Stimulated activated CD8-positive, alpha-beta memory T cell treated with anti-CD3 and anti-CD28 coated beads, Interleukin-4, amount 100 ng/mL, for 48 hours (primary cell): ENCODE measurements at regions not wholly inside any gene's neighbourhood (a gene's known extent, or its start where the extent isn't known, plus 50 kb on each side); places are given as distances from the start of the nearest gene placed in this dataset.

Experiments
- DNase-seq: peaks from one replicate; pipeline ENCODE4 v3.0.0-alpha.2; 2020

- DNase-seq: no peak
These were observed 101.1 kb upstream of the FRY start for GRCh38 chr13:31930490-31930889.

GRCh38 chr13:31930901-31931522 is 100.6 kb upstream of the FRY start:
- DNase-seq: no peak

GRCh38 chr13:31937436-31937835 is 94.1 kb upstream of the FRY start:
- no peak for DNase-seq

- DNase-seq: no peak
These were observed 91.5 kb upstream of the FRY start for GRCh38 chr13:31940076-31940475.

GRCh38 chr13:31943591-31943990 is 88.0 kb upstream of the FRY start:
- DNase-seq: no peak

- DNase-seq: no peak
These were observed 87.1 kb upstream of the FRY start for GRCh38 chr13:31944262-31945160.

GRCh38 chr13:31945202-31945961 is 86.2 kb upstream of the FRY start:
- no peak for DNase-seq

GRCh38 chr13:31946091-31946770 is 85.3 kb upstream of the FRY start:
- no peak for DNase-seq

GRCh38 chr13:31947105-31947504 is 84.5 kb upstream of the FRY start:
- DNase-seq: no peak

- DNase-seq: no peak
These were observed 84.1 kb upstream of the FRY start for GRCh38 chr13:31947506-31947905.

- DNase-seq: no peak
These were observed 82.1 kb upstream of the FRY start for GRCh38 chr13:31949486-31949885.

- DNase-seq: no peak
These were observed 81.3 kb upstream of the FRY start for GRCh38 chr13:31950111-31950815.

- peak; percentile 26 for DNase-seq
These were observed 80.3 kb upstream of the FRY start for GRCh38 chr13:31951215-31951678.

GRCh38 chr13:31952641-31953380 is 78.8 kb upstream of the FRY start:
- DNase-seq: no peak

- no peak for DNase-seq
These were observed 76.5 kb upstream of the FRY start for GRCh38 chr13:31955101-31955500.

GRCh38 chr13:31955741-31956140 is 75.8 kb upstream of the FRY start:
- DNase-seq: no peak

- no peak for DNase-seq
These were observed 74.5 kb upstream of the FRY start for GRCh38 chr13:31956980-31957644.

- no peak for DNase-seq
These were observed 73.8 kb upstream of the FRY start for GRCh38 chr13:31957772-31958171.

- DNase-seq: no peak
These were observed 68.7 kb upstream of the FRY start for GRCh38 chr13:31962731-31963370.

- no peak for DNase-seq
These were observed 67.9 kb upstream of the FRY start for GRCh38 chr13:31963631-31964030.
